Stimulated activated CD8-positive, alpha-beta memory T cell treated with anti-CD3 and anti-CD28 coated beads, Interleukin-4, amount 100 ng/mL, for 4 hours (primary cell): ENCODE measurements at regions not wholly inside any gene's neighbourhood (a gene's known extent, or its start where the extent isn't known, plus 50 kb on each side); places are given as distances from the start of the nearest gene placed in this dataset.
A peak's percentile ranks its signal among the peaks of the same experiment; 100 is the strongest.
"Not testable (repeated sequence)": the region's sequence is repeated elsewhere in the genome, so short reads cannot be mapped to it uniquely, and the experiment has no call there.

Experiments used
- DNase-seq, 2 donors: peaks; one replicate each; pipeline ENCODE4 v3.0.0-alpha.2; 2020; ENCODE audit warnings: low read depth in 2 of 2, low spot score in 1 of 2

- DNase-seq: no peak
These were observed 232.5 kb downstream of the PARP8 start for GRCh38 chr5:50898966-50899365.

GRCh38 chr5:50900952-50901510, 234.6 kb downstream of the PARP8 start:
- no peak for DNase-seq

GRCh38 chr5:50903651-50904050, 237.2 kb downstream of the PARP8 start:
- DNase-seq: no peak

GRCh38 chr5:50905996-50906570, 239.6 kb downstream of the PARP8 start:
- DNase-seq: no peak

- DNase-seq: not testable (repeated sequence)
These were observed 253.7 kb downstream of the PARP8 start for GRCh38 chr5:50920160-50920559.

- no peak for DNase-seq
These were observed 255.1 kb downstream of the PARP8 start for GRCh38 chr5:50921366-50922133.

GRCh38 chr5:50922134-50922941, 255.9 kb downstream of the PARP8 start:
- not testable (repeated sequence) for DNase-seq

- no peak for DNase-seq
These were observed 256.7 kb downstream of the PARP8 start for GRCh38 chr5:50922942-50923767.

GRCh38 chr5:50923768-50924494, 257.5 kb downstream of the PARP8 start:
- no peak for DNase-seq

- no peak for DNase-seq
These were observed 261.5 kb downstream of the PARP8 start for GRCh38 chr5:50927953-50928352.

- DNase-seq: no peak
These were observed 262.7 kb downstream of the PARP8 start for GRCh38 chr5:50929174-50929573.

- no peak for DNase-seq
These were observed 267.9 kb downstream of the PARP8 start for GRCh38 chr5:50934343-50934742.

- DNase-seq: no peak
These were observed 278.7 kb downstream of the PARP8 start for GRCh38 chr5:50945139-50945538.

- DNase-seq: no peak
These were observed 281.7 kb downstream of the PARP8 start for GRCh38 chr5:50947906-50948683.

GRCh38 chr5:50953290-50953689, 286.9 kb downstream of the PARP8 start:
- DNase-seq: no peak

GRCh38 chr5:50958852-50959457, 292.5 kb downstream of the PARP8 start:
- no peak for DNase-seq

GRCh38 chr5:50962934-50963872, 296.8 kb downstream of the PARP8 start:
- peak; percentile 18 to 19 for DNase-seq
